Upper lobe of left lung (tissue), 4 donors: ENCODE measurements at regions not wholly inside any gene's neighbourhood (a gene's known extent, or its start where the extent isn't known, plus 50 kb on each side); places are given as distances from the start of the nearest gene placed in this dataset.

Source experiments
- POLR2A ChIP-seq, 4 donors: fragments of 450-650 bp; IDR thresholded peaks; one replicate each; pipeline ENCODE4 v1.5.1; 2016 to 2017; ENCODE audit warnings: antibody characterized with exemption in 4 of 4, mild to moderate bottlenecking in 2 of 4
- TF ChIP-seq, protein P1 (sequence below), 6 experiments: fragments of 450-650 bp in 4 of 6; fragments of 200-600 bp in 2 of 6; sonication (generic) in 2 of 6; IDR thresholded peaks; one replicate each; pipeline ENCODE4 v1.5.1; 2016 to 2019; ENCODE audit warnings: antibody characterized with exemption in 6 of 6

DNA sequence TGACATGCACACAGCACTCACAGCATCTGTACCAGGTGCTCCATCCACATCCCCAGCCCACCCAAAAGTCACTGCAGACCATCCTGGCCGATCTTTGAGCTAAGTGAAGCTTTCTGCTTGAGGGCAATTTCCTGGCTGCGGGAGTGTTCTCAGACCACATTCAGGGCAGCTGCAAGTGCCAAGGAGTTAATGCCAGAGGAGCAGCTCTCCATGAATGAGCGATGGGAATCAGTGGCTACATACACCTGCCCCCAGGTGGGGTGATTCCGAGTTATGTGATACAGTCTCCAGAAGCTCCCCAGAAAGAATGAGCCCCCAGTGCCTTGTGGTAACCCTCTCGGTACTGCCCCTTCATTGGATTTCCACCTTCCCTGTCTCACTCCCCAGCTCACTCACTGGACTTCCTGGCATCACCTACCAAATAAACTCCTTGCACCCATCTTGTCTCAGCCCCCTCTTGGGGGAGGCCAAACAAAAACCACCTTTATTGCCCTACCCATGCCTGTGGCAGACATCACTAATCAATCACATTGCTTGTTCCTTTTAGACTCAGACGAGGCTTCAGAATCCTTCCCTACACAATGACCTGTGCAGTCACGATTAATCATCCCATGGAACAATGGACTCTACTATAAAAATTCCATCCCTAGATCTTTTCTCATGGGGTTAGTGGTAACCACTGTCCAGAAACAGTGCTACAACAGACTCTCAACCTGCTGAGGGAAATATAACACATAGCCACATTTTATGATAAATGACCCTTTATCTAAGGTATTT is 121.1 kb downstream of the IRX5 start:
- no peak for TF ChIP-seq POLR2A (IDR thresholded peaks at IDR 0.05)
- TF ChIP-seq, protein P1, sequence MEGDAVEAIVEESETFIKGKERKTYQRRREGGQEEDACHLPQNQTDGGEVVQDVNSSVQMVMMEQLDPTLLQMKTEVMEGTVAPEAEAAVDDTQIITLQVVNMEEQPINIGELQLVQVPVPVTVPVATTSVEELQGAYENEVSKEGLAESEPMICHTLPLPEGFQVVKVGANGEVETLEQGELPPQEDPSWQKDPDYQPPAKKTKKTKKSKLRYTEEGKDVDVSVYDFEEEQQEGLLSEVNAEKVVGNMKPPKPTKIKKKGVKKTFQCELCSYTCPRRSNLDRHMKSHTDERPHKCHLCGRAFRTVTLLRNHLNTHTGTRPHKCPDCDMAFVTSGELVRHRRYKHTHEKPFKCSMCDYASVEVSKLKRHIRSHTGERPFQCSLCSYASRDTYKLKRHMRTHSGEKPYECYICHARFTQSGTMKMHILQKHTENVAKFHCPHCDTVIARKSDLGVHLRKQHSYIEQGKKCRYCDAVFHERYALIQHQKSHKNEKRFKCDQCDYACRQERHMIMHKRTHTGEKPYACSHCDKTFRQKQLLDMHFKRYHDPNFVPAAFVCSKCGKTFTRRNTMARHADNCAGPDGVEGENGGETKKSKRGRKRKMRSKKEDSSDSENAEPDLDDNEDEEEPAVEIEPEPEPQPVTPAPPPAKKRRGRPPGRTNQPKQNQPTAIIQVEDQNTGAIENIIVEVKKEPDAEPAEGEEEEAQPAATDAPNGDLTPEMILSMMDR (IDR thresholded peaks at IDR 0.05) = no peak
